Superior temporal gyrus (tissue), 1 donor: ENCODE measurements at regions not wholly inside any gene's neighbourhood (a gene's known extent, or its start where the extent isn't known, plus 50 kb on each side); places are given as distances from the start of the nearest gene placed in this dataset.

Experiments used
- DNase-seq: peaks from one replicate; pipeline ENCODE4 v3.0.0-alpha.2; 2016; ENCODE audit errors: extremely low spot score

- DNase-seq: no peak
Measured at GRCh38 chr9:104448036-104448435, 56.0 kb upstream of the OR13F1 start.
